Hematopoietic multipotent progenitor cell treated with erythropoietin and hydrocortisone succinate and interleukin-3 and kit ligand, for 15 days (in vitro differentiated cells): ENCODE measurements at regions not wholly inside any gene's neighbourhood (a gene's known extent, or its start where the extent isn't known, plus 50 kb on each side); places are given as distances from the start of the nearest gene placed in this dataset.
"Not testable (repeated sequence)": the region's sequence is repeated elsewhere in the genome, so short reads cannot be mapped to it uniquely, and the experiment has no call there.

Experiments
- DNase-seq: peaks from one replicate; pipeline ENCODE4 v3.0.0-alpha.2; 2015; ENCODE audit warnings: low spot score

- DNase-seq: no peak
These were observed 151.3 kb upstream of the BEND6 start for GRCh38 chr6:56803594-56803993.

- no peak for DNase-seq
These were observed 152.3 kb upstream of the BEND6 start for GRCh38 chr6:56802584-56802983.

- no peak for DNase-seq
These were observed 154.9 kb upstream of the BEND6 start for GRCh38 chr6:56799989-56800388.

GRCh38 chr6:56798163-56798562 is 155.5 kb upstream of the DST start:
- no peak for DNase-seq

- no peak for DNase-seq
These were observed 153.5 kb upstream of the DST start for GRCh38 chr6:56796196-56796532.

- DNase-seq: no peak
These were observed 152.9 kb upstream of the DST start for GRCh38 chr6:56795466-56796195.

- DNase-seq: no peak
These were observed 151.7 kb upstream of the DST start for GRCh38 chr6:56794421-56794820.

- DNase-seq: no peak
These were observed 151.2 kb upstream of the DST start for GRCh38 chr6:56793938-56794337.

- no peak for DNase-seq
These were observed 147.7 kb upstream of the DST start for GRCh38 chr6:56790414-56790813.

GRCh38 chr6:56789879-56790278 is 147.2 kb upstream of the DST start:
- no peak for DNase-seq

GRCh38 chr6:56789342-56789741 is 146.7 kb upstream of the DST start:
- DNase-seq: no peak

GRCh38 chr6:56787209-56787608 is 144.5 kb upstream of the DST start:
- no peak for DNase-seq

- no peak for DNase-seq
These were observed 143.6 kb upstream of the DST start for GRCh38 chr6:56786256-56786655.

- DNase-seq: not testable (repeated sequence)
These were observed 142.8 kb upstream of the DST start for GRCh38 chr6:56785536-56785935.

GRCh38 chr6:56780109-56780508 is 137.4 kb upstream of the DST start:
- not testable (repeated sequence) for DNase-seq

- DNase-seq: not testable (repeated sequence)
These were observed 135.8 kb upstream of the DST start for GRCh38 chr6:56778503-56778902.

GRCh38 chr6:56775498-56776166 is 132.9 kb upstream of the DST start:
- no peak for DNase-seq

GRCh38 chr6:56772737-56773184 is 130.1 kb upstream of the DST start:
- DNase-seq: no peak

GRCh38 chr6:56771929-56772607 is 129.4 kb upstream of the DST start:
- no peak for DNase-seq

GRCh38 chr6:56771189-56771588 is 128.5 kb upstream of the DST start:
- no peak for DNase-seq

- DNase-seq: no peak
These were observed 127.4 kb upstream of the DST start for GRCh38 chr6:56770011-56770520.

GRCh38 chr6:56767892-56768531 is 125.3 kb upstream of the DST start:
- no peak for DNase-seq

- no peak for DNase-seq
These were observed 124.7 kb upstream of the DST start for GRCh38 chr6:56767435-56767834.
